NCI-H748 (cell line): ENCODE measurements at regions not wholly inside any gene's neighbourhood (a gene's known extent, or its start where the extent isn't known, plus 50 kb on each side); places are given as distances from the start of the nearest gene placed in this dataset.
A peak's percentile ranks its signal among the peaks of the same experiment; 100 is the strongest.

Experiments used
- DNase-seq: peaks from one replicate; lab custom pipeline; 2025; ENCODE audit not compliant: unreplicated experiment; lab: John Stamatoyannopoulos, UW

- DNase-seq: no peak
These were observed 760.4 kb upstream of the TBX3 start for GRCh38 chr12:115444346-115444745.

GRCh38 chr12:115443351-115443938 is 759.5 kb upstream of the TBX3 start:
- DNase-seq: no peak

- DNase-seq: no peak
These were observed 756.5 kb upstream of the TBX3 start for GRCh38 chr12:115440438-115440837.

GRCh38 chr12:115439008-115439601 is 755.1 kb upstream of the TBX3 start:
- no peak for DNase-seq

- DNase-seq: no peak
These were observed 754.3 kb upstream of the TBX3 start for GRCh38 chr12:115438314-115438713.

- peak; percentile 71 for DNase-seq
These were observed 753.1 kb upstream of the TBX3 start for GRCh38 chr12:115437061-115437567.

- peak; percentile 8 for DNase-seq
These were observed 749.1 kb upstream of the TBX3 start for GRCh38 chr12:115433014-115433634.

- no peak for DNase-seq
These were observed 746.7 kb upstream of the TBX3 start for GRCh38 chr12:115430636-115431035.

GRCh38 chr12:115426732-115427131 is 742.8 kb upstream of the TBX3 start:
- DNase-seq: peak; percentile 71

GRCh38 chr12:115424003-115424402 is 740.0 kb upstream of the TBX3 start:
- no peak for DNase-seq

GRCh38 chr12:115423546-115423987 is 739.6 kb upstream of the TBX3 start:
- peak; percentile 48 for DNase-seq

GRCh38 chr12:115422845-115423545 is 739.0 kb upstream of the TBX3 start:
- DNase-seq: no peak

- DNase-seq: peak; percentile 46
These were observed 738.1 kb upstream of the TBX3 start for GRCh38 chr12:115421796-115422709.

GRCh38 chr12:115421350-115421749 is 737.4 kb upstream of the TBX3 start:
- DNase-seq: no peak

GRCh38 chr12:115419145-115419646 is 735.2 kb upstream of the TBX3 start:
- DNase-seq: no peak

GRCh38 chr12:115417610-115418009 is 733.6 kb upstream of the TBX3 start:
- no peak for DNase-seq

- no peak for DNase-seq
These were observed 732.9 kb upstream of the TBX3 start for GRCh38 chr12:115416869-115417268.

GRCh38 chr12:115413626-115414025 is 729.7 kb upstream of the TBX3 start:
- DNase-seq: no peak

GRCh38 chr12:115412831-115413230 is 728.9 kb upstream of the TBX3 start:
- no peak for DNase-seq

GRCh38 chr12:115411121-115411520 is 727.1 kb upstream of the TBX3 start:
- DNase-seq: no peak
